ENCODE measurements at regions not wholly inside any gene's neighbourhood (a gene's known extent, or its start where the extent isn't known, plus 50 kb on each side); places are given as distances from the start of the nearest gene placed in this dataset.

DNA sequence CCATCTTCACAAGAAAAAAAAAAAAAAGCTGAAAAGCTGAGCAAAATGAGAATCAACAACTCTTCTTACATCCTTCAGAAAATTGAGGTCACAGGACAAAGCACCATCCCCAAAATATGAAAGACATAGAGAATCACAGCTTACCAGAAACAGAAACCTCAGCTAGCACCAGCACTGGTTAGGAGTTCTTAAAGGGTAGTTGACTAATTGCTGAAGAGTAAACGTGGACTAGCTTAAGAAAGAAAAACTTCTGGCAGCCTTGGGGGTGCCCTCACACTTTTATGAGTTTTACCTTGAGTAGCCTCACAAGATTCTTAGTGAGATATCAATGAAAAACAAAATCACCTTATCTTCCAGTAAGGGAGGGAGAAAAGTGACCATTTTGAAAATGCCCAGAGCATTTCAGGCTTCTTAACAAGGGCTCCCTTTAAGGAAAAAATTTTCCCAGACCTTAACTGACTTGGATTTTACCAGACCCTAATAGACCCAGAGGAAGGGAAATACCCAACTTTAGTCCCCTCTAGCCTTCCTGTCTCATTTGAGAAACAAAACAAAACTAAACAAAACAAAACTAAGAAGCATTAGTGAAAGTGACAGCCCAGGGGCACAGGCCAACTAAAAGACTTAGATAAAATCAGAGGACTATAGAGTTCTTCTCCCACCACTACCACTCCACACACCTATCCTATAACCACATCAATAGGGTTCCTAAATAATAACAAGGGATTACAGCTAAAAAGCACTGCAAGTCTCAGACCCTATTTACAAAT lies 888.6 kb downstream of the DIAPH3 start:
- TF ChIP-seq, protein P1, sequence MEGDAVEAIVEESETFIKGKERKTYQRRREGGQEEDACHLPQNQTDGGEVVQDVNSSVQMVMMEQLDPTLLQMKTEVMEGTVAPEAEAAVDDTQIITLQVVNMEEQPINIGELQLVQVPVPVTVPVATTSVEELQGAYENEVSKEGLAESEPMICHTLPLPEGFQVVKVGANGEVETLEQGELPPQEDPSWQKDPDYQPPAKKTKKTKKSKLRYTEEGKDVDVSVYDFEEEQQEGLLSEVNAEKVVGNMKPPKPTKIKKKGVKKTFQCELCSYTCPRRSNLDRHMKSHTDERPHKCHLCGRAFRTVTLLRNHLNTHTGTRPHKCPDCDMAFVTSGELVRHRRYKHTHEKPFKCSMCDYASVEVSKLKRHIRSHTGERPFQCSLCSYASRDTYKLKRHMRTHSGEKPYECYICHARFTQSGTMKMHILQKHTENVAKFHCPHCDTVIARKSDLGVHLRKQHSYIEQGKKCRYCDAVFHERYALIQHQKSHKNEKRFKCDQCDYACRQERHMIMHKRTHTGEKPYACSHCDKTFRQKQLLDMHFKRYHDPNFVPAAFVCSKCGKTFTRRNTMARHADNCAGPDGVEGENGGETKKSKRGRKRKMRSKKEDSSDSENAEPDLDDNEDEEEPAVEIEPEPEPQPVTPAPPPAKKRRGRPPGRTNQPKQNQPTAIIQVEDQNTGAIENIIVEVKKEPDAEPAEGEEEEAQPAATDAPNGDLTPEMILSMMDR (conservative IDR thresholded peaks at IDR 0.05; ENCODE audit: low read depth, low read length), result no peak
- no peak for TF ChIP-seq EZH2 (IDR thresholded peaks at IDR 0.05; ENCODE audit: low read length, unreplicated experiment)
